8988T (cell line): ENCODE measurements at regions not wholly inside any gene's neighbourhood (a gene's known extent, or its start where the extent isn't known, plus 50 kb on each side); places are given as distances from the start of the nearest gene placed in this dataset.

Experiments
- DNase-seq: peaks from one replicate; pipeline ENCODE4 v3.0.0; 2011

DNA sequence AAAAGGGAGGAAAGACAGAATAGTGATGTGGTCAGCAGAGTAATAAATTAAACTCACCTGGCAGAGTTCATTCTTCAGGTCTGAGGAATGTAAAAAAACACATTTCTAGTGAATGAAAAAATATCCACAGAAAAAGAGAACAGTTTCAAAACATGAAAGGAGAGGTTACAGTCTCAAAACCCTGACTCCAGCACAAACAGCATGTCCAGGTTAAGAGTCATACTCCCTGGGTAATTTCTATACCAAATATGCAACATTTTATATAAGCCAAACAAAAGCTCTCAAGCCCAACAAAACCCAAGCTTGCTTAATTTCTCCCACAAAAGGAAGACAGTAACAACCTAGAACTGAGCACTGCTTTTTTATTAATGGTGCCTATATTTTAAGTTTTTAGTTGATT is 173.0 kb downstream of the NTMT2 start:
- no peak for DNase-seq

DNA sequence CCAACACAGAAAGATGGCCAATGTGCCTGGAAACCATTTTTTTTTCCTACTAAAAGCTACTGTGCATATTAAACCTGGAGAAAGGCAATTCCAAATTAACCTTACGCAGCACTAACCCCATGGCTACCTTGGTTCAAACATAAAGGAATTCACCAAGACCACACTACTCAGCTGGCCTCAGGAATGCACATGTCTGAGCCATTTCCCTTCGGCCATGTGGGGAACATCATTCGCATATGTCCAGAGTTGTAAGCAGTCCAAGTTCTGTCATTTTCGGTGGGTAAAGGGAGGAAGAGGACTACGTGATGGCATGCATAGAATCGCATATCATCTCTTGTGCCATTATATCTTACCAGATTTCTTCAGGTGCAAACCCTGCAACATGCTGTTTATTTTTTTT is 175.4 kb downstream of the NTMT2 start:
- no peak for DNase-seq

DNA sequence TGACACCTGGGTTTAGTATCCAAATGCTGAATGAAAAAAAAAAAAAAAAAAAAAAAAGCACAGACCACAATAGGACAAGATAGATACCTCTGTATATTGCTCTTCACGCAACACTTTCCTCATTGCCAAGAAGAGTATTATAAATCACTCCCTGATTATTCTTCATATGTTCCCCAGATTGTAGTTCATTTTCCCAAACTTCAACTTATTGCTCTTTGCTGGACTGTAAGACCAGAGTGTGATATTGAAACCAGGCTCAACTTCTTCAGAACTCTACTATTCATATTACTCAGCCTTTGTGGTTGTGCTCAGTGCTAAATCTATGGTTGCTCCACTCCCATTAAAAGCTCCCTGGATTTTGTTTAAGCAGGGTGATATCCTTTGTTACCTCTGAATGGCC is 180.4 kb downstream of the NTMT2 start:
- no peak for DNase-seq

DNA sequence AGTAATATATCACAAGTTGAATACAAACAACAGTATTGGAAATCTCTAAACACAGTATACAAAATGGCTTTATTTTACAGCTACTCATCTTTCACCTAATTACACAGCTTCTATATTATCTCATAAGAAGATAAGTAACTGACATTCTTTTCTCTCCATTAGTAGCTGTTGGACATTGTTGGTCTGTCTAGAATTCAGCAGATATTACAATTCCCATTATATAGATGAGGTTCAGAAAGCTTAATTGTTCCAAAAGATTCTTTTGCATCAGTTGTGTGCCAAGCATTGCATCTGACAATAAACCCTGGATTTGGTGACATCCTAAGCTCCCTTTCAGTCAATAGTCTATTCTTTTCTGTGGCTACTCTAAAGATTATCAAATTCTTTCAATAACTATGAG is 187.0 kb downstream of the NTMT2 start:
- DNase-seq, result no peak

DNA sequence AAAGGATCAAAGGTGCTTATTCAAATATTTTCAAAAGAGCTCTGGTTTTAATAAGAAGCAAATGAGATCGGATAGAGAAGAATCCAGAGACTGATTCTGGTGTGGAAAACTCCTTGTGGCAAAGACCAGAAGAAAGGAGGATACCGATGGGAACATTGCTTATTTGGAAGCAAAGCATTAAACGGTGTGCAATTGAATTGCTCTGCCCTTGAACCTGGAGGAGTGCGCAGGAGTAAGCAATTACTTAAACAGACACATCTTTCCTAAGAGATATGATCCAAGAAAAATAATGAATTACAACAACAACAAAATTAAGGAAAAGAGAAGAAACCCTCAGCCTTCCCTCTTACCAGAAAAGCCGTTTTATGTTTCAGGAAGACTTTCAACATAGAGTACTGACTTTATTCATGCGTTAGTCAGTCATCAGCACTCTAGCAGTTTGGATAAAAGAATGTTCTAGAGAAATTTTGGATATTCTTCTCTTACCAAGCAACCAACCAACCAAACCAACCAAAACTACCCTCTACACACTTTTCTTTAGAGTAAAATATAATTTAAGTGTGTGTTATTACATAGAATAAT is 191.7 kb downstream of the NTMT2 start:
- no peak for DNase-seq

DNA sequence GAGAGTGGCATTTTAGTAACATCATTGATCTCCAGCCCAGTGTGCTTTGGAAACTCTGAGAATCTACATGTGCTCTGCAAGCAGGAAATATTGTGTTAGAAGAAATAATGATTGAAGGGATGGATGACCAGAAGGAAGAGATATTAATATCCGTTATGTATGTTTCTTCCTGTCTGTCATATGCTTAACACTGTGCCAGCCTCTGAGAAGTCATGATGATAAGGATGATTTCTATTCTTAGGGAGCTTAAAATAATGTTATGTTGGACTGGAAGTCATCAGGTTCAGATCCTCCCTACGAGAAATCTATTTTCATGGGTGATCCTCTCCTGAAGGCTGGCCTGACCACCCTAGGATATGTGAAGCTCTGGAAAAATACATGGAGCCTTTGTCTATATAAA is 192.4 kb upstream of the GORAB start:
- no peak for DNase-seq

DNA sequence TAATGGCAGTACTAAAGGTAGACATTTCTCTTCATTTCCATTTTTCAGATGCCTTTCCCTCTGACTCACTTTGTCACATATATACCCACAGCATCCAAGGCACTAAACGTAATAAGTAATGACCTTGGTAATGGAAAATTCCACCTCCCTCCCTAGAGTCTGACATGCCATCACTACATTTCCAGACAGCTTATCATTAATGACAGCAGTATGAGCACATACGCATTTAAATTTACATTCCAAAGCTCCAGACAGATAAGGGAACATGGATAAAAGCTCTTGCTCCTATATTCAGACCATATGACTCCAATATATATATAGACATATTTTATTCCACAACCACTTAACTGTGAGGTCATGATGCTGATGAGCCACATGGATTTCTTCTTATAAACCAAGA is 191.7 kb upstream of the GORAB start:
- no peak for DNase-seq

DNA sequence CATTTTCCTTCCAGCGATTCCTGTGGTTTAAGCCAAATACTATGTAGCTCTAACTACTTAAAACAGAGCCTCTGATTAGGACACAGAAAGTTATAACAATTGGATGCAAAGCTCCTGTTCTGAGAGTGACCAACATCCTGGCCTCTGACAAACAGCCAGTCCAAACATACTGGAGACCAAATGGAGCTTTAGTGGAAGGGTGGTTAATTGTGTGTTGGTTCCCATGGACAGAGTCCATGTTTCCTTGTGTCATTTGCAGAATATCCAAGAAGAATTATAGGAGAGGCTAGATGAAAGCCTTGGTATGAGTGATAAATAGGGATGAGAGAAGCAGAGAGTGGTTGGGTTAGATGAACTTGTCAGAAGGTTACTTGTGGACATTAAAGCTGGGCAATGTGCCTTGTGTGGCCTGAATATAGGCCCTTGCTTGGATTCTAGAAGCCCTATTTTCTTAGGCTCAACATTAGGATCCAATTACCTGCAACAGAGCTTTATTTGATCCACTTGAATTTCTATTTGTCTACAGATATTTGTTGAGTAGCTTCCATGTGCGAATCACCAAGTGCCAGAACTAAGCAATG is 180.5 kb upstream of the GORAB start:
- no peak for DNase-seq

DNA sequence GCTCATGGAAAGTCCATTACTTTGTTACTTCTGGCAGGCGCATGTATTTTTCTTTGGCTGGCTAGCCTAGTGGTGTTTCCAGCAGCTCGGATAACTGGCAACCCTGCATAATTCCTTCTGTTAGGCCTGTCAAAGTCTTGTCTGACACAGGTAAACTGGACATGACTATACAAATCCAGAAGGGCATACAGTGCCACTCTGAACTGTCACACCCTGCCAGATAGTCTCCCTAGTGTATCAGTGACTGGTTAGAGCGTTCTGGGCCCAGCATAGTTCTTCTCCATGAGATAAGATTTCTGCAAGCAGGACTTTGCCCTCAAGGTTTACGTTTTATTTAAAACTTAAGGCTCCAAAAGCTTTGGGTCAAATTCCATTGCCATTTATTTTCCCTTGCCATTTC is 177.7 kb upstream of the GORAB start:
- no peak for DNase-seq

DNA sequence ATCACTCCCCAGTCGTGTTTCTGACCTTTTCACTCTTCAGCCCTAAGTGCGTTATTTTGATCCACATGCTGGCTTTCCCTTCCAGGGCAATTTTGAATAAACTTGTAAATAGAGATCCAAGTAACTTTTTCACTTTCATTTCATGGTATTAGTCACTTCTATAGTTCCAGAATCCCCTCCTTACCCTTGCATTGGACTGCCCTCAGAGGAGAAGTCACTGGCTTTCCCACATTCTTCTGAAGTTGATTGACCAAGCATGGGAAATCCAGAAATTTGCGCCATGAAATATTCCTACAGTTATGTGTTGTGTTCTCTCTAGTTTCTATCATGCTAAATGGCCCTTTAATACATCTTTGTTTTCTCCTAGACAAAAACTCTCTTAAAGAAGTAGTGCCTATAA is 177.3 kb upstream of the GORAB start:
- DNase-seq, result no peak

DNA sequence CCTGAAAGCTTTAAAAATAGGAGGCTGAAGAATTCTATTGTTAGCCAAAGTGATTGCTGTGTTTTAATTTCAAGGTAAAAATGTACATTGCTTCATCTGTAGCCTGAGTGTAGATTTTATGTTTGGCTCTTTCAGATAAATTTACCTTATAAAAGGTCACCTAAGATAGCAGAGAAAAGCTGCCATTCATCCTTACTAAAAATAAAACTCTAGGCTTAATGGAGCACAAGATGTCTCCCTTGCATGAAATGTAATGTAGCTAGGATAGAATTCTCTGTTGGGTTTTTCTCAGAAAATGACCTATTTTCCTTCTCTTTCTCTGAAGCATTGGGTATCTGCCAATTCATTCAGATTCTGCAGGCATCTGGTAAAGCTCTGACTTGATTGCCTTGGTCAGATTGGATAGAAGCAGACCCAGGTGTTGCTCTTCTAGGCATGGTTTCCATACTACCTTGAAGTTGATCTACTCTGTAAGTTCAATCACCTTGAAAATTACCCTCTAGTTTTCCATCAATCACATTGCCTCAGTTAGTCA is 176.6 kb upstream of the GORAB start:
- DNase-seq, result no peak

DNA sequence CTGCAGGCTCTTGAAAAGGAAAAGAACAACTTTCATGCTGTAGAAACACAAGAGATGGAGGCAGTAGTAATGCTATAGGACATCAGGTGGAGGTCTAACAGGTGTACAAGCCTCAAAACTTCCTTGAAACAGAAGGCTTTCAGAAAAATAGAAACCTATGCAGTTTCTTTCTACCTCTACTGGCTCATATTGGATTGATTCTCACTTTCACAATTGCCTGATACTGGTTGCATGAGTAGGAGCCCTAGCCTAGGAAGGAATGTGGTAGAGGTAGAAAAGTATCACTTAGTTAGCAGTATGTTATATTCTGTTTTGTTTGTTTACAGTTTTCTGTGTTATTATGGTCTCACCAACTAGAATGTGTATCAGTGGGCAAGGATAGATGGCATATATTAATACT is 175.4 kb upstream of the GORAB start:
- DNase-seq, result no peak

DNA sequence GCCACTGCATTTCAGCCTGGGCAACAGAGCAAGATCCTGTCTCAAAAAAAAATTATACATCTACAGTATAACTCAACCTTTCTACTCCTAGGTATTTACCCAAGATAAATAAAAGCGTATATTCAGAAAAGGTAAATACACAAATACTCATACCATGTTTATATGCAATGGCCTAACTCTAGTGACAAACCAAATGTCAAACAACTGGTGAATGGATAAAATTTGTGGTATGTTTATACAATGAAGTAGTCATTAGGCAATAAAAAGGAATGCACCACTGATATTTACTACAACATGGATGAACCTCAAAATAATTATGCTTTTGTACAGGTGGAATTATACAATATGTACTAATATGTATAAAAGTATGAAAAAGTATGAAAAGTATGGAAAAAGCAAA is 174.2 kb upstream of the GORAB start:
- DNase-seq, result no peak

DNA sequence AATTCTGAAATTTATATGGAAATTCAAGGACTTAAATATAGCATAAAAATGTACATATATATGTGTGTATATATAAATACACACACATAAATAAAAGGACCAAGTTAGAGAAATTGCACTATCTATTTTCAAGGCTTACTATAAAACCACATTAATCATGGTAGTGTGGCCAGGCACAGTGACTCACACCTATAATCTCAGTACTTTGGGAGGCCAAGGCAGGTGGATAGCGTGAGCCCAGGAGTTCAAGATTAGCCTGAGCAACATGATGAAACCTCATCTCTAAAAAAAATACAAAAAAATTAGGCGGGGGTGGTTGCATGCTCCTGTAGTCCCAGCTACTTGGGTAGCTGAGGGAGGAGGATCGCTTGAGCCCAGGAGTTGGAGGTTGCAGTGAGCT is 171.4 kb upstream of the GORAB start:
- DNase-seq, result no peak

DNA sequence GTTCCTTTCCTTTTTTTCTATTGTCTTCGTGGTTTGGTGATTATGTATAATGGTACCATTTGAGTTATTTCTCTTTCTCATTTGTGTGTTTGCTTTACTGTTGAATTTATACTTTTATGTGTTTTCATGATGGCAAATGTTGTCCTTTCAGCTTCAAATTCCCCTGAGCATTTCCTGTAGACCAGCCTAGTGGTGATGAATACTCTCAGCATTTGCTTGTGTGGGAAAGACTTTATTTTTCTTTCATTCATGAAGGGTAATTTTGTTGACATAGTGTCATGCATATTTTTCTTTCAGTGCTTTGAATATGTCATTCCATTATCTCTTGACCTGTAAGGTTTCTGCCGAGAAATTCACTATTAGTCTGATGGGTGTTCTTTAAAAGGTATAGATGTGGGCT is 166.6 kb upstream of the GORAB start:
- no peak for DNase-seq

DNA sequence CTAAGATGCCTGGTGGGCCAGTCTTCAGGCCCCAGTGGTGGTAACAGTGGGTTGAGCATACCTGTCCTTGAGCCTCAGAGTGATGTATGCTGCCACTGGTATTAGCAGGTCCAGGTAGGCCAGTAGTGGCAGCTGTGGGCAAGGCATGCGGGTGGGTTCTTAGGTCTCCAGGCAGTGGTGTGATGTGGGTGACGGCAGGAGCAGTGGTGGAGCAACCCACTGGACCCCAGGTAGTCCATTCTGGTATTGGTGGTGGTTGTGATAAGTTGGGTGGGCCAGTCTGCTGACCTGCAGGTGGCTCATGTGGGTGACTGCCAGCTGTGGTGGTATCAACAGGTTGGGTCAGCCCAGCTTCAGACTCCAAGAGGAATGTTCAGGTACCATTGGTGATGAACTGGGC is 165.0 kb upstream of the GORAB start:
- no peak for DNase-seq

DNA sequence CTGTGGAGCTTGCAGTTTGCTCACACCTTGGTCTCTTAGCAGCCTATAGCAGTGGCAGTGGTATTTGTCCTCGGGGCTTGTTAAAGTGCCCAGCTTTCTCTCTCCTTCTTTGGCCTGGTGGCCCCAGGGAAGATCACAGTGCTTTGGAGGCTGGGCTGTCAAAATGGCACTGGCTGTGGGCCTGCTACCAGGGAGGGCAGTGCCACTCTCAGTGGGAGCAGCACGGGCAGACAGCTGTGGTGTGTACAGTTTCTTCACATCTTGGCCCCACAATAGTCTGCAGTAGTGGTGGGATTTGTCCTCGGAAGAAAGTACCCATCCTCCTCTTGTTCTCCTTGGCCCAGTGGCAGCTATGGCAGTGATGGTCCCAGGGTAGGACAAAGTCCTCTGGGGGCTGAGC is 164.4 kb upstream of the GORAB start:
- DNase-seq, result no peak

DNA sequence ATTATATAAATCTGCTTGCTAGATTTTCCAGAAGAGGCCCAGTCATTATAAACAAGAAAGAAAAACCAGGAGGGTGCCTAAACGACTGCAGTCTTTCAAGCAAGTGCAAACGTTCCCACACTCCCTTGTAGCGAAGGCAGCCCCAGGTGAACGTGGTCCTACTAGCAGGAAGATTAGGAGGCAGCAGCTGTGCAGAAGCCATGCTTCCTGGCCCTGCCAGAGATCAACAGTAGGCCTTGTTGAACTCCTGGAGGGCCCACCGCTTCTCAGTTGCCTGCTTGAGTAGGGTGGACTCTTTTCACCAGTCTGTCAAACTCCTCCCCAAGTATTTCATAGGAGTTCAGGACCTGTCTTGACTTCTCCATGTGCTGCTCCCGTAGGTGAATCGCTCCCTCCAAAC is 163.0 kb upstream of the GORAB start:
- DNase-seq, result no peak

DNA sequence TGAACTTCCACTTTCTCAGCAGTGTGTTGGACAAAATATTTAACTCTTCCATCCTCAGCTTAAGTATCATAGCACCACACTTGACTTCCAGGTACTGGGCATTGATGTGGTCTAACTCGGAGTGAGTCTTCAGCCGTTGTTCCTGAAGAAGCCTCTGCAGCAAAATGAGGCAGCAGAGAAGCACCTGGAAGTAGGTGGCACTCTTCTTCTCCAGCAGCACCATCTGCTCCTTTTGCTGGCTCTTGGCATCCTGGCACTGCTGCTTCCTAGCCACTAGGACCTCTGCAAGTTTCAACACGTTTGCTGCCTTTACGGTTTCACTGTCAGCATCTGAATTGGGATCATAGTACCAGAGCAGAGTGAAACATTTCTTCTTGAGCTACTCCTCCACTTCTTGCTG is 162.5 kb upstream of the GORAB start:
- no peak for DNase-seq

DNA sequence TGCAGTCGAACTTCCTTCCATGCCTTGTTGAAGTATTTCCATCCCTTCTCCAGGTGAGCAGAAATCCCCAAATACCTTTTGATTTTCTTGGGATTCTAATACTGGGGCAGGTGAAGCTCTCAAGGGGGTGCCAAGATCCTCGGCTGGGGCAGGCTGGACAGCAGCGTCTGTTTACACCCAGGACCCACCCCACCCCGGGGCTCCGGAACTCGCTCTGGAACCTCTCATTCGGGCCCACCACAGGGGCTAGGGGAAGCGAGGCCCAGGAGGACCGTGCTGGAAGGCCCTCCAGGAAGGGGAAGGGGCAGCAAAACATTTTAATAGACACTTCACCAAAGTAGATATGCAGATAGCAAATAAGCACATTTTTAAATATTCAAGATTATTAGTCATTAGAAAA is 161.9 kb upstream of the GORAB start:
- DNase-seq, result no peak

DNA sequence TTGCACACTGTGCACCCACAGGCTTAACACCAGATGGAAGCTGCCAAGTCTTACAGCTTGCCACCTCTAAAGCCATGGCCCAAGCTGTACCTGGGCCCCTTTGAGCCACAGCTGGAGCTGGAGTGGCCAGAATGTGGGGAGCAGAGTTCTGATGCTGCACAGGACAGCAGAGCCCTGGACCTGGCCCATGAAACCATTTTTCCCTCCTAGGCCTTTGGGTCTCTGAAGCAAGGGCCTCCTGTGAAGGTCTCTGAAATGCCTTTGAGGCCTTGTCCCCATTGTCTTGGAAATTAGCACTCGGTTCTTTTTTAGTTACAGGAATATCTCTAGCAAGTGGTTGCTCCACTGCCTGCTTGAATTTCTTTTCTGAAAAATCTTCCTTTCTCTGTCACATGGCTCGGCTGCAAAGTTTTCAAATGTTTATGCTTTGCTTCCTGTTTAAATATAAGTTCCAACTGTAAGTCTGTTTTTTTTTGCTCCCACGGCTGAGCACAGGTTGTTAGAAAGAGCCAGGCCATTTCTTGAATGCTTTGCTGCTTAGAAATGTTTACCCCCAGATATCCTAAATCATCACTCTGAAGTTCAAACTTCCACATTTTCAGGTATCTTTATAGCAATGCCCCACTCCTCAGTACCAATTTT is 156.8 kb upstream of the GORAB start:
- DNase-seq, result no peak

DNA sequence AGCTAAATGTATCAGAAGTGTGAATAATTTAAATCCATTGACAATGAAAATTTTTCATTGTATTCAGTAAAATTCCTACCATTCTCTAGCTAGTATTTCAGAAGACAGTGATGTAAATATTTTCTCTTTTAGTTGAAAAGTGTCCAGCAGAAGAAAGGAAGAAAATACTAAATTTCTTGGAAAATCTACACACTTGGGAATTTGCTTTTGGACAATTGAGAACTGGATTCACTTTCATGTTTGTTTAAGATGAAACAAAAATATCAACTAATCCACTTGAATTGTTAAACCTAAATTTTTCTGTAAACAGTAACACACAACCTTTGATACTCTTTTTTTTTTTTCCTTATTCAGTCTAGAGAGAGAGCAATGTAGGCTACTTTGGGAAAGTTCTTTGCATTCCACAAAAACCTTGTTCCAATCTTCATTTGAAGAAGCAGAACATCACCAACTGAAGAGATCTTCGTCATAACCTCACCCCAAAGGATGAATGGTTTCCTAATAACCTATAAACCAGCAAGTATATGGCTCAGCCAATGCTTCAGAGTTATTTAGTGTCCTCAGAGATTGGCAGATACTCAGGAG is 155.1 kb upstream of the GORAB start:
- no peak for DNase-seq

DNA sequence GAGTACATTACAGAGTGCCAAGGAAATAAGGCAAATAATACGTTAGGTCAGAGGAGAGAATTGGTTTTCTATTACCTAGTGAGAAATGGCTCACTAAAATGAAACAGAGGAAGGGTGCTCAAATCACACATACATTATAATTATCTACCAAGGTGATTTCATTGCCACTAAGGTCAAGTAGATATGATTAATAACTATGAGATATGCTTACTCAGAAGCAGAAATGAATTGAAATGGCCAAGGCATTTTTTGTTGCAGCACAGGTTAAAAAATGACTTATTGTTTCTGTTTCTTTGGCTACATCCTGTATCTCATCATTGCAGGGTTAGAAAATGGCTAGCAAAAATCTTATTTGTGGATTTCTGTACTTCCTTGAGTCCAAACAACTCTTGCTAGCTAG is 154.5 kb upstream of the GORAB start:
- DNase-seq, result no peak

DNA sequence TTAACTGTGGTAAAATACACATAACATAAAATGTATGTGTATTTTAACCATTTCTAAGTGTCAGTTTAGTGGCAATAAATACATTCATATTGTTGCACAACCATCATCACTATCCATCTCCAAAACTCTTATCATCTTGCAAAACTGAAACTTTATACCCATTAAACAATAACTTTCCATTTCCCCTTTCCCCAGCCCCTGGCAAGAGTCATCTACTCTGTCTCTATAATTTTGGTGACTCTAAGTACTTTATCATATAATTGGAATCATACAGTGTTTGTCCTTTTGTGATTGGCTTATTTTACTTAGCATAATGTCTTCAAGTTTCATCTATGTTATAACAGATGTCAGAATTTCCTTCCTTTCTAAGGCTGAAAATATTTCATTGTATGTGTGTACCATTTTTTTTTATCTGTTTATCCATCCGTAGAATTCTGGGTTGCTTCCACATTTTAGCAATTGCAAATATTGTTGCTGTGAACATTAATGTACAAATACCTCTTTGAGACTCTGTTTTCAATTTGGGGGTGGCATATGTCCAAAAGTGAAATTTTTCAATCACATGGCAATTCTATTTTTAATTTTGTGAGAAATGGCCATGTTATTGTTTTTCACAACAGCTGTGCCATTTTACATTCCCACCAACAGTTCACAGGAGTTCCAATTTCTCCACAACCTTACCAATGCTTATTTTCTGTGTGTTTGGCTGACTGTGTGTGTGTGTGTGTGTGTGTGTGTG is 153.9 kb upstream of the GORAB start:
- DNase-seq, result no peak
